ENCODE measurements at regions not wholly inside any gene's neighbourhood (a gene's known extent, or its start where the extent isn't known, plus 50 kb on each side); places are given as distances from the start of the nearest gene placed in this dataset.

DNA sequence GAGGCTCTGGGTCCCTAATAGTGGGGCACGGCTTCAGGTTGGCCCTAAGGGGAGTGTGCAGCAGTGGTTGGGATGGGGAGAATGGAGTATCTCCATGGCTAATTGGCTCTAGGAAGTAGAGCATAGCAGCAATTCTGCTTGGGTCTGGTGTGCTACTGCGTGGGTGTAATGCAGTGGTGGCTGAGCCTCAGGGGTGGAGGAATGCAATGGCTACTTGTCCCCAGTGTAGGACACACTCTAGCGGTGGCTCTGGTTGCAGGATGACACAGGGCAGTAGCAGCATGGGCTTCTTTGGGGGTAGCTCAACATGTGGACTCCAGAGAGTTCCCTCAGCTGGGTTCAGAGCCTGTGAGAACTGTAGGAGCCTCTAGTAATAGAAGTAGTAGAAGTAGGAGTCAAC, 91.2 kb upstream of the FAM78B start:
- Histone ChIP-seq H3K9ac (ENCODE audit: low read length) (no peak overlapping the region), H3K36me3 (ENCODE audit: control insufficient read depth in 1 of 2, insufficient read depth in 2 of 2, low read length in 2 of 2) (no peaks in the 10 kb centered on the region), H3K9me3 (ENCODE audit: control insufficient read depth in 1 of 2, insufficient read depth in 1 of 2, low read depth in 1 of 2, low read length in 2 of 2) (no peaks in the 10 kb centered on the region), H3K27me3 (ENCODE audit: insufficient read depth, low read length) (0 out of 2 replicates have a peak, but pooled peaks cover 3% of the 10 kb centered on the region), H3K4me2 (ENCODE audit: low read length) (no peak overlapping the region), H4K20me1 (ENCODE audit: insufficient read depth) (no peaks in the 10 kb centered on the region), H3K9me2 (ENCODE audit: insufficient read depth) (no peaks in the 10 kb centered on the region), H3K4me1 (ENCODE audit: control insufficient read depth in 1 of 2, insufficient read depth in 2 of 2, low read length in 2 of 2) (no peaks in the 10 kb centered on the region), H3K27ac (ENCODE audit: low read depth, low read length) (no peak overlapping the region), H2AFZ (ENCODE audit: low read depth, low read length, poor library complexity, severe bottlenecking) (no peak overlapping the region), H3K4me3 (replicated peaks in 1 of 2; ENCODE audit: low read depth in 1 of 2, low read length in 2 of 2) (no peak overlapping the region), H3K79me2 (ENCODE audit: insufficient read depth, low read length) (no peaks in the 10 kb centered on the region)
- intact Hi-C loops (cut with micrococcal nuclease), result no loop called here
- RAD21 ChIA-PET (ENCODE audit: low non-redundant PET in 1 of 2, low total read pairs in 2 of 2, uncharacterized antibody in 2 of 2, unreplicated experiment in 2 of 2), result interaction anchor here in 1 of 2 experiments (0.5 kb wide), 1 partner anchor 388 kb away, joined by 4 read pairs; no protein-coding TSS in a partner anchor
- POLR2A ChIA-PET, result no interaction called here
- CTCF ChIA-PET, result interaction anchor here (1.2 kb wide), 1 partner anchor 333 kb away, joined by 3 read pairs; no protein-coding TSS in a partner anchor
- peak; percentile 75 for ATAC-seq
- no peak for TF ChIP-seq JUND (IDR thresholded peaks at IDR 0.05)
- no peak for TF ChIP-seq SIN3A (IDR thresholded peaks at IDR 0.05; ENCODE audit: low read depth)
- TF ChIP-seq, protein P1, sequence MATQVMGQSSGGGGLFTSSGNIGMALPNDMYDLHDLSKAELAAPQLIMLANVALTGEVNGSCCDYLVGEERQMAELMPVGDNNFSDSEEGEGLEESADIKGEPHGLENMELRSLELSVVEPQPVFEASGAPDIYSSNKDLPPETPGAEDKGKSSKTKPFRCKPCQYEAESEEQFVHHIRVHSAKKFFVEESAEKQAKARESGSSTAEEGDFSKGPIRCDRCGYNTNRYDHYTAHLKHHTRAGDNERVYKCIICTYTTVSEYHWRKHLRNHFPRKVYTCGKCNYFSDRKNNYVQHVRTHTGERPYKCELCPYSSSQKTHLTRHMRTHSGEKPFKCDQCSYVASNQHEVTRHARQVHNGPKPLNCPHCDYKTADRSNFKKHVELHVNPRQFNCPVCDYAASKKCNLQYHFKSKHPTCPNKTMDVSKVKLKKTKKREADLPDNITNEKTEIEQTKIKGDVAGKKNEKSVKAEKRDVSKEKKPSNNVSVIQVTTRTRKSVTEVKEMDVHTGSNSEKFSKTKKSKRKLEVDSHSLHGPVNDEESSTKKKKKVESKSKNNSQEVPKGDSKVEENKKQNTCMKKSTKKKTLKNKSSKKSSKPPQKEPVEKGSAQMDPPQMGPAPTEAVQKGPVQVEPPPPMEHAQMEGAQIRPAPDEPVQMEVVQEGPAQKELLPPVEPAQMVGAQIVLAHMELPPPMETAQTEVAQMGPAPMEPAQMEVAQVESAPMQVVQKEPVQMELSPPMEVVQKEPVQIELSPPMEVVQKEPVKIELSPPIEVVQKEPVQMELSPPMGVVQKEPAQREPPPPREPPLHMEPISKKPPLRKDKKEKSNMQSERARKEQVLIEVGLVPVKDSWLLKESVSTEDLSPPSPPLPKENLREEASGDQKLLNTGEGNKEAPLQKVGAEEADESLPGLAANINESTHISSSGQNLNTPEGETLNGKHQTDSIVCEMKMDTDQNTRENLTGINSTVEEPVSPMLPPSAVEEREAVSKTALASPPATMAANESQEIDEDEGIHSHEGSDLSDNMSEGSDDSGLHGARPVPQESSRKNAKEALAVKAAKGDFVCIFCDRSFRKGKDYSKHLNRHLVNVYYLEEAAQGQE (IDR thresholded peaks at IDR 0.05; ENCODE audit: low read depth), result no peak
- TF ChIP-seq POLR2A (IDR thresholded peaks at IDR 0.05; ENCODE audit: borderline replicate concordance, extremely low read depth, insufficient read depth, insufficient read length), result no peak
- no peak for TF ChIP-seq POLR2AphosphoS5 (IDR thresholded peaks at IDR 0.05; ENCODE audit: low read depth, low read length)
- no peak for TF ChIP-seq EZH2 (IDR thresholded peaks at IDR 0.05)
- TF ChIP-seq SRF (IDR thresholded peaks at IDR 0.05; ENCODE audit: low read depth), result no peak
- TF ChIP-seq, protein P2, sequence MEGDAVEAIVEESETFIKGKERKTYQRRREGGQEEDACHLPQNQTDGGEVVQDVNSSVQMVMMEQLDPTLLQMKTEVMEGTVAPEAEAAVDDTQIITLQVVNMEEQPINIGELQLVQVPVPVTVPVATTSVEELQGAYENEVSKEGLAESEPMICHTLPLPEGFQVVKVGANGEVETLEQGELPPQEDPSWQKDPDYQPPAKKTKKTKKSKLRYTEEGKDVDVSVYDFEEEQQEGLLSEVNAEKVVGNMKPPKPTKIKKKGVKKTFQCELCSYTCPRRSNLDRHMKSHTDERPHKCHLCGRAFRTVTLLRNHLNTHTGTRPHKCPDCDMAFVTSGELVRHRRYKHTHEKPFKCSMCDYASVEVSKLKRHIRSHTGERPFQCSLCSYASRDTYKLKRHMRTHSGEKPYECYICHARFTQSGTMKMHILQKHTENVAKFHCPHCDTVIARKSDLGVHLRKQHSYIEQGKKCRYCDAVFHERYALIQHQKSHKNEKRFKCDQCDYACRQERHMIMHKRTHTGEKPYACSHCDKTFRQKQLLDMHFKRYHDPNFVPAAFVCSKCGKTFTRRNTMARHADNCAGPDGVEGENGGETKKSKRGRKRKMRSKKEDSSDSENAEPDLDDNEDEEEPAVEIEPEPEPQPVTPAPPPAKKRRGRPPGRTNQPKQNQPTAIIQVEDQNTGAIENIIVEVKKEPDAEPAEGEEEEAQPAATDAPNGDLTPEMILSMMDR (IDR thresholded peaks at IDR 0.05 in 2 of 3, conservative IDR thresholded peaks at IDR 0.05 in 1 of 3; ENCODE audit: borderline replicate concordance in 1 of 3, insufficient read depth in 1 of 3, low read depth in 2 of 3, low read length in 2 of 3), result 0 out of 6 replicates have a peak, but pooled peaks of 1 of the 3 experiments have one; percentile 11
- TF ChIP-seq, protein P3, sequence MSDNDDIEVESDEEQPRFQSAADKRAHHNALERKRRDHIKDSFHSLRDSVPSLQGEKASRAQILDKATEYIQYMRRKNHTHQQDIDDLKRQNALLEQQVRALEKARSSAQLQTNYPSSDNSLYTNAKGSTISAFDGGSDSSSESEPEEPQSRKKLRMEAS (IDR thresholded peaks at IDR 0.05), result no peak
- no peak for TF ChIP-seq EGR1 (IDR thresholded peaks at IDR 0.05; ENCODE audit: low read depth)
- peak; percentile 33; the same call in 1 of the 2 replicates for TF ChIP-seq RAD21 (IDR thresholded peaks at IDR 0.05; ENCODE audit: low read depth)
- no peak for TF ChIP-seq CBX3 (IDR thresholded peaks at IDR 0.05; ENCODE audit: low read depth)
- TF ChIP-seq, protein P4, sequence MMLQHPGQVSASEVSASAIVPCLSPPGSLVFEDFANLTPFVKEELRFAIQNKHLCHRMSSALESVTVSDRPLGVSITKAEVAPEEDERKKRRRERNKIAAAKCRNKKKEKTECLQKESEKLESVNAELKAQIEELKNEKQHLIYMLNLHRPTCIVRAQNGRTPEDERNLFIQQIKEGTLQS (IDR thresholded peaks at IDR 0.05), result no peak
- no peak for TF ChIP-seq ZFX (IDR thresholded peaks at IDR 0.05)
- no peak for TF ChIP-seq YY1 (IDR thresholded peaks at IDR 0.05; ENCODE audit: extremely low read depth, insufficient replicate concordance, low read depth, low read length)
- DNase-seq (ENCODE audit: low read depth, low spot score), result no peak
- BruUV-seq (replicated peaks), result no TSS peak
